GM23338 (cell line): ENCODE measurements at regions not wholly inside any gene's neighbourhood (a gene's known extent, or its start where the extent isn't known, plus 50 kb on each side); places are given as distances from the start of the nearest gene placed in this dataset.

Source experiments
- CREB1 ChIP-seq: fragments of 250-450 bp; sonication (Bioruptor Pico); IDR thresholded peaks from 2 replicates; pipeline ENCODE4 v1.5.0; 2020; ENCODE audit warnings: low read depth, mild to moderate bottlenecking, moderate library complexity
- CTCF ChIP-seq, 2 experiments: fragments of 200-600 bp in 1 of 2; sonication (generic) in 1 of 2; conservative IDR thresholded peaks; 2 replicates each; pipeline versions ENCODE4 v1.5.1 to v1.6.1; 2016 to 2017; ENCODE audit warnings: antibody characterized with exemption in 2 of 2, low read depth in 2 of 2, mild to moderate bottlenecking in 2 of 2, moderate library complexity in 1 of 2
- ETS1 ChIP-seq: IDR thresholded peaks from 2 replicates; pipeline ENCODE4 v1.6.1; 2016; ENCODE audit warnings: antibody characterized with exemption
- EZH2 ChIP-seq: fragments of 200-600 bp; sonication (generic); IDR thresholded peaks from one replicate; pipeline ENCODE4 v1.8.0; 2017; ENCODE audit warnings: antibody characterized with exemption, mild to moderate bottlenecking, low read depth; ENCODE audit not compliant: unreplicated experiment
- EZH2phosphoT487 ChIP-seq: fragments of 200-600 bp; sonication (generic); IDR thresholded peaks from one replicate; pipeline ENCODE4 v1.8.1; 2018; ENCODE audit warnings: antibody characterized with exemption; ENCODE audit not compliant: unreplicated experiment
- JUNB ChIP-seq: IDR thresholded peaks from one replicate; pipeline ENCODE4 v1.6.1; 2016; ENCODE audit warnings: antibody characterized with exemption; ENCODE audit not compliant: unreplicated experiment
- NANOG ChIP-seq: IDR thresholded peaks from 2 replicates; pipeline ENCODE4 v1.6.1; 2016; ENCODE audit warnings: antibody characterized with exemption, borderline replicate concordance
- POLR2AphosphoS5 ChIP-seq: IDR thresholded peaks from 2 replicates; pipeline ENCODE4 v1.6.1; 2016; ENCODE audit warnings: antibody characterized with exemption, low read depth
- REST ChIP-seq: IDR thresholded peaks from one replicate; pipeline ENCODE4 v1.6.1; 2018; ENCODE audit warnings: antibody characterized with exemption; ENCODE audit not compliant: unreplicated experiment
- STAT1 ChIP-seq: IDR thresholded peaks from one replicate; pipeline ENCODE4 v1.6.1; 2016; ENCODE audit warnings: antibody characterized with exemption; ENCODE audit not compliant: unreplicated experiment
- ZNF114 ChIP-seq: fragments of 250-450 bp; sonication (Bioruptor Pico); IDR thresholded peaks from 2 replicates; pipeline ENCODE4 v1.5.0; 2020; ENCODE audit warnings: mild to moderate bottlenecking, moderate library complexity
- ZNF331 ChIP-seq: fragments of 250-450 bp; sonication (Bioruptor Pico); IDR thresholded peaks from 2 replicates; pipeline ENCODE4 v1.5.0; 2020; ENCODE audit warnings: low read depth, mild to moderate bottlenecking, moderate library complexity
- ZNF462 ChIP-seq: fragments of 250-450 bp; sonication (Bioruptor Pico); IDR thresholded peaks from 2 replicates; pipeline ENCODE4 v1.5.0; 2020; ENCODE audit warnings: mild to moderate bottlenecking, moderate library complexity

GRCh38 chr2:3130444-3130843 is 247.2 kb downstream of the EIPR1 start:
- no peak for TF ChIP-seq EZH2
- no peak for TF ChIP-seq POLR2AphosphoS5
- no peak for TF ChIP-seq CTCF (conservative IDR thresholded peaks at IDR 0.05; ENCODE audit: low read depth in 2 of 2)
- no peak for TF ChIP-seq ZNF331 (CRISPR knock-in tag)
- TF ChIP-seq ZNF114, result no peak
- TF ChIP-seq JUNB, result no peak
- no peak for TF ChIP-seq CREB1 (CRISPR knock-in tag)
- no peak for TF ChIP-seq ZNF462
- no peak for TF ChIP-seq REST
- TF ChIP-seq EZH2phosphoT487, result no peak
- TF ChIP-seq ETS1, result no peak
- TF ChIP-seq STAT1, result no peak
- TF ChIP-seq NANOG, result no peak
